ENCODE measurements at regions not wholly inside any gene's neighbourhood (a gene's known extent, or its start where the extent isn't known, plus 50 kb on each side); places are given as distances from the start of the nearest gene placed in this dataset.

- TF ChIP-seq CTCF (IDR thresholded peaks at IDR 0.05; ENCODE audit: insufficient read depth, low read depth, low read length) (no peak), EZH2 (IDR thresholded peaks at IDR 0.05; ENCODE audit: insufficient read depth, low read length) (no peak)
These were observed 515.0 kb upstream of the TUSC1 start for GRCh38 chr9:26193237-26193636.
